ENCODE measurements at regions not wholly inside any gene's neighbourhood (a gene's known extent, or its start where the extent isn't known, plus 50 kb on each side); places are given as distances from the start of the nearest gene placed in this dataset.

- FAIRE-seq: no peak
- no peak overlapping the region for H3K4me3 ChIP-seq (replicated peaks in 1 of 3; ENCODE audit: insufficient read depth in 1 of 3, low read depth in 2 of 3, low read length in 3 of 3)
- no TSS peak for BruUV-seq (replicated peaks)
- H3K79me2 ChIP-seq (ENCODE audit: insufficient read depth, low read length): no peaks in the 10 kb centered on the region
- H3K27ac ChIP-seq (ENCODE audit: extremely low read length, insufficient read depth, low read length): no peak overlapping the region
- 18% methylated on average over 4 of the region's 6 CpGs for WGBS (ENCODE audit: low lambda C conversion rate)
- no peak for DNase-seq (ENCODE audit: low spot score)
- no peak for ATAC-seq
- intact Hi-C loops (cut with micrococcal nuclease; ENCODE audit: unreplicated experiment) (no loop called here), in situ Hi-C loops (cut with HindIII; ENCODE audit: extremely low pct_ligation_motif_present, low pct_unique_long_range_greater_than_20kb) (no loop called here)
- no peaks in the 10 kb centered on the region; a peak in 1 of 5 replicates for H3K27me3 ChIP-seq (ENCODE audit: control insufficient read depth in 1 of 2, insufficient read depth in 2 of 2, low read length in 2 of 2)
- TF ChIP-seq, protein P1, sequence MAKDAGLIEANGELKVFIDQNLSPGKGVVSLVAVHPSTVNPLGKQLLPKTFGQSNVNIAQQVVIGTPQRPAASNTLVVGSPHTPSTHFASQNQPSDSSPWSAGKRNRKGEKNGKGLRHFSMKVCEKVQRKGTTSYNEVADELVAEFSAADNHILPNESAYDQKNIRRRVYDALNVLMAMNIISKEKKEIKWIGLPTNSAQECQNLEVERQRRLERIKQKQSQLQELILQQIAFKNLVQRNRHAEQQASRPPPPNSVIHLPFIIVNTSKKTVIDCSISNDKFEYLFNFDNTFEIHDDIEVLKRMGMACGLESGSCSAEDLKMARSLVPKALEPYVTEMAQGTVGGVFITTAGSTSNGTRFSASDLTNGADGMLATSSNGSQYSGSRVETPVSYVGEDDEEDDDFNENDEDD (CRISPR knock-in tag; IDR thresholded peaks at IDR 0.05; ENCODE audit: borderline replicate concordance): no peak
- TF ChIP-seq NAIF1 (CRISPR knock-in tag; IDR thresholded peaks at IDR 0.05; ENCODE audit: borderline replicate concordance): no peak
- no peak for TF ChIP-seq NFIC (IDR thresholded peaks at IDR 0.05; ENCODE audit: low read length)
- TF ChIP-seq ZNF430 (CRISPR knock-in tag; IDR thresholded peaks at IDR 0.05): no peak
- TF ChIP-seq ZNF547 (CRISPR knock-in tag; IDR thresholded peaks at IDR 0.05): no peak
- no peak for TF ChIP-seq AGO1 (IDR thresholded peaks at IDR 0.05; ENCODE audit: low read depth, low read length, poor library complexity, severe bottlenecking)
- TF ChIP-seq ZNF75D (CRISPR knock-in tag; IDR thresholded peaks at IDR 0.05; ENCODE audit: borderline replicate concordance): no peak
- TF ChIP-seq, protein P2, sequence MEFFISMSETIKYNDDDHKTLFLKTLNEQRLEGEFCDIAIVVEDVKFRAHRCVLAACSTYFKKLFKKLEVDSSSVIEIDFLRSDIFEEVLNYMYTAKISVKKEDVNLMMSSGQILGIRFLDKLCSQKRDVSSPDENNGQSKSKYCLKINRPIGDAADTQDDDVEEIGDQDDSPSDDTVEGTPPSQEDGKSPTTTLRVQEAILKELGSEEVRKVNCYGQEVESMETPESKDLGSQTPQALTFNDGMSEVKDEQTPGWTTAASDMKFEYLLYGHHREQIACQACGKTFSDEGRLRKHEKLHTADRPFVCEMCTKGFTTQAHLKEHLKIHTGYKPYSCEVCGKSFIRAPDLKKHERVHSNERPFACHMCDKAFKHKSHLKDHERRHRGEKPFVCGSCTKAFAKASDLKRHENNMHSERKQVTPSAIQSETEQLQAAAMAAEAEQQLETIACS (CRISPR knock-in tag; IDR thresholded peaks at IDR 0.05): no peak
- TF ChIP-seq SMARCC2 (IDR thresholded peaks at IDR 0.05): no peak
- no peak for TF ChIP-seq HNRNPL (IDR thresholded peaks at IDR 0.05; ENCODE audit: low read depth, low read length)
- TF ChIP-seq SATB2 (CRISPR knock-in tag; IDR thresholded peaks at IDR 0.05): no peak
- CTCF ChIA-PET (ENCODE audit: low intra/inter-chr PET ratio, low total read pairs): no interaction called here
- no peaks in the 10 kb centered on the region; the same call in 1 of the 2 replicates for H3K4me1 ChIP-seq (ENCODE audit: insufficient read depth, low read length)
- H4K20me1 ChIP-seq (ENCODE audit: insufficient read depth, low read length): no peaks in the 10 kb centered on the region
- no peak overlapping the region for H3K4me2 ChIP-seq (ENCODE audit: low read depth, low read length)
- H2AFZ ChIP-seq (ENCODE audit: low read length): no peak overlapping the region
- H3K9ac ChIP-seq (ENCODE audit: insufficient read depth, low read depth, low read length): no peak overlapping the region
- POLR2A ChIA-PET: no interaction called here
- no peaks in the 10 kb centered on the region for H3K36me3 ChIP-seq (replicated peaks in 1 of 2; ENCODE audit: control insufficient read depth in 1 of 2, insufficient read depth in 2 of 2, low read length in 2 of 2)
- no peaks in the 10 kb centered on the region for H3K9me3 ChIP-seq (ENCODE audit: low read length)
Observed at GRCh38 chr10:31139497-31139896, 107.8 kb upstream of the ZNF438 start.
